ENCODE measurements at regions not wholly inside any gene's neighbourhood (a gene's known extent, or its start where the extent isn't known, plus 50 kb on each side); places are given as distances from the start of the nearest gene placed in this dataset.

- no peak for DNase-seq (ENCODE audit: low spot score)
- Mint-ChIP-seq H3K4me1 (ENCODE audit: low read depth) (no peaks in the 10 kb centered on the region), H3K4me3 (no peak overlapping the region), H3K27me3 (ENCODE audit: insufficient read depth) (peaks cover 15% of the 10 kb centered on the region), H3K27ac (no peak overlapping the region), H3K9me3 (peaks cover 14% of the 10 kb centered on the region), H3K36me3 (ENCODE audit: low read depth) (no peaks in the 10 kb centered on the region)
- intact Hi-C loops (cut with micrococcal nuclease), result no loop called here
These were observed 50.4 kb upstream of the RNF32 start for GRCh38 chr7:156590212-156590611.

GRCh38 chr7:156589808-156590207, 50.8 kb upstream of the RNF32 start:
- no peaks in the 10 kb centered on the region for H3K36me3 Mint-ChIP-seq (ENCODE audit: low read depth)
- no peak for DNase-seq (ENCODE audit: low spot score)
- H3K4me3 Mint-ChIP-seq, result no peak overlapping the region
- H3K9me3 Mint-ChIP-seq, result peaks cover 14% of the 10 kb centered on the region
- H3K27me3 Mint-ChIP-seq (ENCODE audit: insufficient read depth), result peaks cover 18% of the 10 kb centered on the region
- H3K27ac Mint-ChIP-seq, result no peak overlapping the region
- intact Hi-C loops (cut with micrococcal nuclease), result no loop called here
- H3K4me1 Mint-ChIP-seq (ENCODE audit: low read depth), result no peaks in the 10 kb centered on the region

- no peaks in the 10 kb centered on the region for H3K9me3 Mint-ChIP-seq
- no peak overlapping the region for H3K4me3 Mint-ChIP-seq
- intact Hi-C loops (cut with micrococcal nuclease), result no loop called here
These were observed 54.6 kb upstream of the RNF32 start for GRCh38 chr7:156585926-156586325.

GRCh38 chr7:156585025-156585648, 55.4 kb upstream of the RNF32 start:
- intact Hi-C loops (cut with micrococcal nuclease), result no loop called here
- no peaks in the 10 kb centered on the region for H3K36me3 Mint-ChIP-seq (ENCODE audit: low read depth)
- peaks cover 18% of the 10 kb centered on the region for H3K27me3 Mint-ChIP-seq (ENCODE audit: insufficient read depth)
- no peak overlapping the region for H3K4me3 Mint-ChIP-seq
- DNase-seq (ENCODE audit: low spot score), result no peak
- no peak overlapping the region for H3K27ac Mint-ChIP-seq
- H3K4me1 Mint-ChIP-seq (ENCODE audit: low read depth), result peaks cover 10% of the 10 kb centered on the region
- no peaks in the 10 kb centered on the region for H3K9me3 Mint-ChIP-seq

More at GRCh38 chr7:156585926-156586325, 54.6 kb upstream of the RNF32 start:
- Mint-ChIP-seq H3K27me3 (ENCODE audit: insufficient read depth) (peaks cover 19% of the 10 kb centered on the region), H3K27ac (no peak overlapping the region), H3K4me1 (ENCODE audit: low read depth) (peaks cover 10% of the 10 kb centered on the region), H3K36me3 (ENCODE audit: low read depth) (no peaks in the 10 kb centered on the region)
- DNase-seq (ENCODE audit: low spot score), result no peak

- intact Hi-C loops (cut with micrococcal nuclease), result no loop called here
- DNase-seq (ENCODE audit: low spot score), result no peak
- Mint-ChIP-seq H3K4me3 (no peak overlapping the region), H3K4me1 (ENCODE audit: low read depth) (peaks cover 10% of the 10 kb centered on the region), H3K9me3 (no peaks in the 10 kb centered on the region), H3K36me3 (ENCODE audit: low read depth) (no peaks in the 10 kb centered on the region), H3K27me3 (ENCODE audit: insufficient read depth) (peaks cover 25% of the 10 kb centered on the region), H3K27ac (no peak overlapping the region)
These were observed 57.9 kb upstream of the RNF32 start for GRCh38 chr7:156582591-156583123.

GRCh38 chr7:156580036-156580435, 60.5 kb upstream of the RNF32 start:
- H3K4me3 Mint-ChIP-seq, result no peak overlapping the region
- intact Hi-C loops (cut with micrococcal nuclease), result no loop called here
- peaks cover 19% of the 10 kb centered on the region for H3K27me3 Mint-ChIP-seq (ENCODE audit: insufficient read depth)
- DNase-seq (ENCODE audit: low spot score), result no peak
- peaks cover 10% of the 10 kb centered on the region for H3K4me1 Mint-ChIP-seq (ENCODE audit: low read depth)
- H3K9me3 Mint-ChIP-seq, result no peaks in the 10 kb centered on the region
- H3K27ac Mint-ChIP-seq, result no peak overlapping the region
- no peaks in the 10 kb centered on the region for H3K36me3 Mint-ChIP-seq (ENCODE audit: low read depth)

- intact Hi-C loops (cut with micrococcal nuclease), result no loop called here
- H3K9me3 Mint-ChIP-seq, result no peaks in the 10 kb centered on the region
- H3K36me3 Mint-ChIP-seq (ENCODE audit: low read depth), result no peaks in the 10 kb centered on the region
- no peak for DNase-seq (ENCODE audit: low spot score)
- peaks cover 22% of the 10 kb centered on the region for H3K27me3 Mint-ChIP-seq (ENCODE audit: insufficient read depth)
- H3K27ac Mint-ChIP-seq, result no peak overlapping the region
- peaks cover 10% of the 10 kb centered on the region for H3K4me1 Mint-ChIP-seq (ENCODE audit: low read depth)
- no peak overlapping the region for H3K4me3 Mint-ChIP-seq
These were observed 61.0 kb upstream of the RNF32 start for GRCh38 chr7:156579566-156579965.

GRCh38 chr7:156578978-156579430, 61.6 kb upstream of the RNF32 start:
- intact Hi-C loops (cut with micrococcal nuclease), result no loop called here
- Mint-ChIP-seq H3K9me3 (no peaks in the 10 kb centered on the region), H3K4me3 (no peak overlapping the region), H3K27me3 (ENCODE audit: insufficient read depth) (peaks cover 25% of the 10 kb centered on the region), H3K4me1 (ENCODE audit: low read depth) (peaks cover 10% of the 10 kb centered on the region), H3K27ac (no peak overlapping the region), H3K36me3 (ENCODE audit: low read depth) (no peaks in the 10 kb centered on the region)
- DNase-seq (ENCODE audit: low spot score), result no peak

GRCh38 chr7:156578578-156578940, 62.0 kb upstream of the RNF32 start:
- intact Hi-C loops (cut with micrococcal nuclease), result no loop called here
- Mint-ChIP-seq H3K4me3 (no peak overlapping the region), H3K27ac (no peak overlapping the region), H3K36me3 (ENCODE audit: low read depth) (no peaks in the 10 kb centered on the region), H3K9me3 (no peaks in the 10 kb centered on the region), H3K27me3 (ENCODE audit: insufficient read depth) (peaks cover 29% of the 10 kb centered on the region), H3K4me1 (ENCODE audit: low read depth) (peaks cover 10% of the 10 kb centered on the region)
- DNase-seq (ENCODE audit: low spot score), result no peak

- Mint-ChIP-seq H3K4me3 (no peak overlapping the region), H3K4me1 (ENCODE audit: low read depth) (peaks cover 10% of the 10 kb centered on the region), H3K27me3 (ENCODE audit: insufficient read depth) (peaks cover 27% of the 10 kb centered on the region), H3K9me3 (no peaks in the 10 kb centered on the region), H3K36me3 (ENCODE audit: low read depth) (no peaks in the 10 kb centered on the region), H3K27ac (no peak overlapping the region)
- no peak for DNase-seq (ENCODE audit: low spot score)
- intact Hi-C loops (cut with micrococcal nuclease), result no loop called here
These were observed 62.7 kb upstream of the RNF32 start for GRCh38 chr7:156577645-156578577.

- intact Hi-C loops (cut with micrococcal nuclease), result no loop called here
- Mint-ChIP-seq H3K4me1 (ENCODE audit: low read depth) (no peaks in the 10 kb centered on the region), H3K36me3 (ENCODE audit: low read depth) (no peaks in the 10 kb centered on the region), H3K27me3 (ENCODE audit: insufficient read depth) (peaks cover 29% of the 10 kb centered on the region), H3K27ac (no peak overlapping the region), H3K4me3 (no peak overlapping the region), H3K9me3 (no peaks in the 10 kb centered on the region)
- no peak for DNase-seq (ENCODE audit: low spot score)
These were observed 64.1 kb upstream of the RNF32 start for GRCh38 chr7:156576216-156577058.

GRCh38 chr7:156568258-156568657, 72.3 kb upstream of the RNF32 start:
- H3K9me3 Mint-ChIP-seq, result peaks cover 10% of the 10 kb centered on the region

More at GRCh38 chr7:156568258-156568657, 72.3 kb upstream of the RNF32 start:
- no peak for DNase-seq (ENCODE audit: low spot score)
- H3K36me3 Mint-ChIP-seq (ENCODE audit: low read depth), result no peaks in the 10 kb centered on the region
- H3K4me3 Mint-ChIP-seq, result no peak overlapping the region
- no peak overlapping the region for H3K27ac Mint-ChIP-seq
- no peaks in the 10 kb centered on the region for H3K4me1 Mint-ChIP-seq (ENCODE audit: low read depth)
- intact Hi-C loops (cut with micrococcal nuclease), result no loop called here
- peaks cover 7% of the 10 kb centered on the region for H3K27me3 Mint-ChIP-seq (ENCODE audit: insufficient read depth)

All from activated T-helper 1 cell treated with anti-CD3 and anti-CD28 coated beads, Interleukin-12 subunit alpha, Interleukin-12 subunit beta, Interleukin-2, Interleukin-4 antibody, amounts not matched to agents 30 ng/mL and 10 ng/mL and 1 ng/mL, durations not matched to agents 14 hours and 24 hours and 36 hours (primary cell).